ENCODE measurements at regions not wholly inside any gene's neighbourhood (a gene's known extent, or its start where the extent isn't known, plus 50 kb on each side); places are given as distances from the start of the nearest gene placed in this dataset.

- TF ChIP-seq, protein P1, sequence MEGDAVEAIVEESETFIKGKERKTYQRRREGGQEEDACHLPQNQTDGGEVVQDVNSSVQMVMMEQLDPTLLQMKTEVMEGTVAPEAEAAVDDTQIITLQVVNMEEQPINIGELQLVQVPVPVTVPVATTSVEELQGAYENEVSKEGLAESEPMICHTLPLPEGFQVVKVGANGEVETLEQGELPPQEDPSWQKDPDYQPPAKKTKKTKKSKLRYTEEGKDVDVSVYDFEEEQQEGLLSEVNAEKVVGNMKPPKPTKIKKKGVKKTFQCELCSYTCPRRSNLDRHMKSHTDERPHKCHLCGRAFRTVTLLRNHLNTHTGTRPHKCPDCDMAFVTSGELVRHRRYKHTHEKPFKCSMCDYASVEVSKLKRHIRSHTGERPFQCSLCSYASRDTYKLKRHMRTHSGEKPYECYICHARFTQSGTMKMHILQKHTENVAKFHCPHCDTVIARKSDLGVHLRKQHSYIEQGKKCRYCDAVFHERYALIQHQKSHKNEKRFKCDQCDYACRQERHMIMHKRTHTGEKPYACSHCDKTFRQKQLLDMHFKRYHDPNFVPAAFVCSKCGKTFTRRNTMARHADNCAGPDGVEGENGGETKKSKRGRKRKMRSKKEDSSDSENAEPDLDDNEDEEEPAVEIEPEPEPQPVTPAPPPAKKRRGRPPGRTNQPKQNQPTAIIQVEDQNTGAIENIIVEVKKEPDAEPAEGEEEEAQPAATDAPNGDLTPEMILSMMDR (IDR thresholded peaks at IDR 0.05; ENCODE audit: borderline replicate concordance, control extremely low read depth, extremely low read depth, insufficient read depth, missing control alignments), result no peak
- DNase-seq (ENCODE audit: low spot score), result no peak
- in situ Hi-C loops (cut with MboI; ENCODE audit: low sequenced_read_pairs, unreplicated experiment), result no loop called here
Observed at GRCh38 chr14:83814896-83815295, 1715.0 kb upstream of the FLRT2 start.

DNA sequence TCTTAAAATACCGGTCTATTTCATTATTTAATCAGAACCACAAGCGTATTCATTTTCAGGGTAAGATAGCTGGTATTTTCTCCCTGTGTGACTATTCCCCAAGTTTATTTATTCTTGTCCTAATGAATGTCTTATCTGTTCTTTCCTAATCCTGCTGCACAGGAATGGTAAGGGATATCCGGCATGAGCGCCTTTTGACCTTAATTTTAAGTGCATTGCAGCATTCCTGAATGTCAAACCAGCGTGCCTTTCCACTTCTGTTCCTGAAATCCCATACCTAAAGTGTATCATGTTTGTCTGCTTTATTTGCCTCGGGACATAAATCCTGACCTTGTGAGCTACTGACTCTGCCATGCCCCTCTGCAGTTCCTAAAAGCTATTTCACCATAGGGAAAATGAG, 1713.2 kb upstream of the FLRT2 start:
- TF ChIP-seq, protein P1 (IDR thresholded peaks at IDR 0.05; ENCODE audit: borderline replicate concordance, control extremely low read depth, extremely low read depth, insufficient read depth, missing control alignments), result no peak
- DNase-seq (ENCODE audit: low spot score), result no peak
- in situ Hi-C loops (cut with MboI; ENCODE audit: low sequenced_read_pairs, unreplicated experiment), result no loop called here

- no peak for DNase-seq (ENCODE audit: low spot score)
- TF ChIP-seq, protein P1 (IDR thresholded peaks at IDR 0.05; ENCODE audit: borderline replicate concordance, control extremely low read depth, extremely low read depth, insufficient read depth, missing control alignments), result no peak
- in situ Hi-C loops (cut with MboI; ENCODE audit: low sequenced_read_pairs, unreplicated experiment), result no loop called here
Observed at GRCh38 chr14:83825843-83826242, 1704.1 kb upstream of the FLRT2 start.

- in situ Hi-C loops (cut with MboI; ENCODE audit: low sequenced_read_pairs, unreplicated experiment), result no loop called here
- DNase-seq (ENCODE audit: low spot score), result no peak
- TF ChIP-seq, protein P1 (IDR thresholded peaks at IDR 0.05; ENCODE audit: borderline replicate concordance, control extremely low read depth, extremely low read depth, insufficient read depth, missing control alignments), result no peak
Observed at GRCh38 chr14:83826838-83827237, 1703.1 kb upstream of the FLRT2 start.

DNA sequence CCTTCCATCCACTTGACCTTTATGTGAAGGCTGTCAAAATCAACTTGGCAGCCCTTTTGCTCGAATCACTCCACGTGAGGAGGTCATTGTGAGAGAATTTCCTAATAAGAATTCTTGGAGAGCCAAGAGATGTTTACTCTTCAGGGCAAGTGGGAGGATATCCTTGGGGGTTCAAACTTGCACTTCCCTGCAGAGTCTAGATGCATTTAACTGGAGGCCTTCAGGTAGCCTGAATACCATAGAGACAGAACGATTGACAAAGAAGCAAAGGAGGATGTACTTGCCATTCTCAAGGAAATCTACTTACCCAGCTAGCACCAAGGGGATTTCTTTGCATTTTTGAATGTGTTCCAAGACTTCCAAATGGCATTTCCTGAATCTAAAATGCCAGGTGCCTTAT, 1702.6 kb upstream of the FLRT2 start:
- DNase-seq (ENCODE audit: low spot score), result no peak
- in situ Hi-C loops (cut with MboI; ENCODE audit: low sequenced_read_pairs, unreplicated experiment), result no loop called here

DNA sequence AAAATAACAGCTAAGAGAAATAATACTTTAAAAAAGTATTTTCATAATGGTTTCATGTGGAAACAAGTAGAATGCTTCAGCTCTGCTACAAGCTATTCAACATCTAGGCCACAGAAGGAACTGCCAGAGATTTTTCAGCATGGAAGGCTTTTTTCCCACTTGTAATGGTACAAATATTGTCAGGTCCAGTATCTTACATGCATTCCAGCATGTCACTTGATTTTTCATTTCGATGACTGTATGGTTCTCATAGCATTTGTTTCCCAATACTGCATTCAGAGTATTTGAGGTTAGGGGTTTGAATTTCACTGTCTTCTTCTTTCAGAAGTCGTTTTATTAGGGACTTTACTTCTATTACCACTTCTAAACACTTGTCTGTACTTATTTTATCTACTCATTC, 1701.5 kb upstream of the FLRT2 start:
- TF ChIP-seq, protein P1 (IDR thresholded peaks at IDR 0.05; ENCODE audit: borderline replicate concordance, control extremely low read depth, extremely low read depth, insufficient read depth, missing control alignments), result no peak
- DNase-seq (ENCODE audit: low spot score), result no peak
- in situ Hi-C loops (cut with MboI; ENCODE audit: low sequenced_read_pairs, unreplicated experiment), result no loop called here

More for the DNA sequence above, 1702.6 kb upstream of the FLRT2 start:
- TF ChIP-seq, protein P1 (IDR thresholded peaks at IDR 0.05; ENCODE audit: borderline replicate concordance, control extremely low read depth, extremely low read depth, insufficient read depth, missing control alignments), result no peak

GRCh38 chr14:83830316-83830715, 1699.6 kb upstream of the FLRT2 start:
- in situ Hi-C loops (cut with MboI; ENCODE audit: low sequenced_read_pairs, unreplicated experiment), result no loop called here
- DNase-seq (ENCODE audit: low spot score), result no peak
- TF ChIP-seq, protein P1 (IDR thresholded peaks at IDR 0.05; ENCODE audit: borderline replicate concordance, control extremely low read depth, extremely low read depth, insufficient read depth, missing control alignments), result no peak

All from GM13976 (cell line).